Activated CD4-positive, alpha-beta T cell treated with anti-CD3 and anti-CD28 coated beads, Interleukin-2, amount 10 ng/mL, durations not matched to agents 24 days and 14 days (primary cell): ENCODE measurements at regions not wholly inside any gene's neighbourhood (a gene's known extent, or its start where the extent isn't known, plus 50 kb on each side); places are given as distances from the start of the nearest gene placed in this dataset.

Experiments
- DNase-seq: peaks from one replicate; pipeline ENCODE4 v3.0.0; 2022
- H3K27ac Mint-ChIP-seq: one replicate; pipeline ENCODE4 v1.8.0; 2022; ENCODE audit warnings: mild to moderate bottlenecking, mixed read lengths
- H3K27me3 Mint-ChIP-seq: one replicate; pipeline ENCODE4 v1.8.0; 2022; ENCODE audit warnings: mixed read lengths
- H3K36me3 Mint-ChIP-seq: one replicate; pipeline ENCODE4 v1.8.0; 2022; ENCODE audit warnings: low read depth, mild to moderate bottlenecking, mixed read lengths
- H3K4me1 Mint-ChIP-seq: one replicate; pipeline ENCODE4 v1.8.0; 2021; ENCODE audit warnings: mixed read lengths
- H3K4me3 Mint-ChIP-seq: one replicate; pipeline ENCODE4 v1.8.0; 2022; ENCODE audit warnings: mild to moderate bottlenecking, moderate library complexity, mixed read lengths
- H3K9me3 Mint-ChIP-seq: one replicate; pipeline ENCODE4 v1.8.0; 2021; ENCODE audit warnings: mixed read lengths
- intact Hi-C: fragments of 100-400 bp; cut with micrococcal nuclease; formaldehyde crosslinking; loops from one replicate; pipeline ENCODE4 v1.15.1; 2023

GRCh38 chr11:13907678-13908077 lies 54.8 kb upstream of the SPON1 start:
- no peaks in the 10 kb centered on the region for H3K4me1 Mint-ChIP-seq
- H3K27me3 Mint-ChIP-seq = peaks cover 7% of the 10 kb centered on the region
- H3K36me3 Mint-ChIP-seq = no peaks in the 10 kb centered on the region
- intact Hi-C loops = no loop called here
- no peak overlapping the region for H3K4me3 Mint-ChIP-seq
- no peak for DNase-seq
- no peak overlapping the region for H3K27ac Mint-ChIP-seq
- H3K9me3 Mint-ChIP-seq = peaks cover 22% of the 10 kb centered on the region

DNA sequence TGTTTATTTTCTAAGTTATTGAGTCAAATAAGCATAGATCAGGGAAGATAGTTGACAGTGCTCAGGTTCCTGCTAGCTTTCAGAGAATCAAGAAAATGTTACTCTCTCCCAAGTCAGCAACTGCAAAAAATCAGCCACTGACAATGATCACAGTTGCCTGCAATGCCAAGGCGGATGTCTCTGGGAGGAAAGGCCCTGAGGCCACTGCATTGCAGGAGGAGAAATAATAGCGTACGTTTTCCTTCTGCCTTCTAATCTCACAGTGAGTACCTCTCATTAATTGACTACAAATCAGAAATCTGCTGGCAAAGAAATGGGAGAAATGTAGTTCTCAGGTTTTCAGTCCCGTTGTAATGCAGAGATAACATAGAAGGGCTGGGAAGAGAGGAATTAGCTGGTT lies 54.0 kb upstream of the SPON1 start:
- Mint-ChIP-seq H3K9me3 (peaks cover 26% of the 10 kb centered on the region), H3K36me3 (no peaks in the 10 kb centered on the region), H3K27ac (no peak overlapping the region), H3K4me3 (no peak overlapping the region), H3K4me1 (no peaks in the 10 kb centered on the region), H3K27me3 (peaks cover 7% of the 10 kb centered on the region)
- no peak for DNase-seq
- intact Hi-C loops = no loop called here
